GM18907 (cell line): ENCODE measurements at regions not wholly inside any gene's neighbourhood (a gene's known extent, or its start where the extent isn't known, plus 50 kb on each side); places are given as distances from the start of the nearest gene placed in this dataset.

Experiments used
- ATAC-seq: cut with Tn5 transposase; IDR thresholded peaks from one replicate; pipeline ENCODE4 v1.9.1; 2021; ENCODE audit warnings: mild to moderate bottlenecking, moderate library complexity; ENCODE audit not compliant: unreplicated experiment

DNA sequence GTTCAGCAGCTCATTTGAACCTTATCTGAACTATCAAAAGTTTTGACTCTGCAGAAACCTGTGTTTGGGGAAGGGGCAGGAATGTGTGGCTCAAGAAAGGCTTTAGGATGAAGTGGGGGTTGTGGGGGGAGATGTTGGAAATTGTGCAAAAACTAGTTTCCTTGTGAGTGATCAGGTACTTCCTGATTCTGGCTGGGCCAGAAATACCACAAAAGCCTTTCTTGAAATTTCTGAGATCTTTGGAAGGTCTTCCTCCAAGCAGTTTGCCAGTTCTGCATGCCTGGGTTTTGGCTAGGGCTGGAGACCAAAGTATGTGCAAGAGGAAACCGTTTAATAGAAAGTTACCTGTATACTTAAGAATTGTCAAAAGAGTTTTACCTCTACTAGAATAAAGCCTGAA, 116.6 kb downstream of the BMP2 start:
- no peak for ATAC-seq

GRCh38 chr20:6886065-6886729, 118.7 kb downstream of the BMP2 start:
- no peak for ATAC-seq

- ATAC-seq, result no peak
Observed at GRCh38 chr20:6887966-6888365, 120.5 kb downstream of the BMP2 start.

DNA sequence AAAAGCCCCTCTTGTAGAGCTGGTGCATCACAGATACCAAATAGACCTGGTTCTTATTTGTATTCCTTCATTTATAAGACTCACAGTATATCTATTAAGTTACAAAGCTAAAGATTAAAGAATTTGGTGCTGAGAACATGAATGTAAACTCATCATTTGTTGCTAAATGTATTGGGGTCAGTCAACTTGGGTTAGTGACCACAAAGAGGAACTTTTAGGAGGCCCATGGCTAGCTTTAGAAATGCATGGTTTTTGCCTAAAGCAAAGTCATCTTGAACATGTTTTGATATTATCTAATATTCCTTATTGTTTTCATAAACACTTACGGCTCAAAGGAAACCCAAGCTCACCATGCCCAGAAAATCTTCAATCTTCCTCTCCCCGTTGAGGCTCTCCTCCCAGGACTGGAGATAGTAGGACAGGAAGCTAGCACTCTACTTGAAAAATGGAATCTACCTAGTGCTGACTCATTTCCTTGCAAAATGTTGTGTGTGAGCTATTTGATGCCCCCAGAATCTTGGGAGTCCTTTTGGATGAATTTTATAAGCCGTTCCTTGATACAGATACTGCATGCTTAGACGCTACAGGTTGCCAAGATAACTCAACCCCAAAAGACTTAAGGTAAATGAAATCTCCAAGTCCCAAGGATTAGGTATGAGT, 121.4 kb downstream of the BMP2 start:
- ATAC-seq, result no peak

DNA sequence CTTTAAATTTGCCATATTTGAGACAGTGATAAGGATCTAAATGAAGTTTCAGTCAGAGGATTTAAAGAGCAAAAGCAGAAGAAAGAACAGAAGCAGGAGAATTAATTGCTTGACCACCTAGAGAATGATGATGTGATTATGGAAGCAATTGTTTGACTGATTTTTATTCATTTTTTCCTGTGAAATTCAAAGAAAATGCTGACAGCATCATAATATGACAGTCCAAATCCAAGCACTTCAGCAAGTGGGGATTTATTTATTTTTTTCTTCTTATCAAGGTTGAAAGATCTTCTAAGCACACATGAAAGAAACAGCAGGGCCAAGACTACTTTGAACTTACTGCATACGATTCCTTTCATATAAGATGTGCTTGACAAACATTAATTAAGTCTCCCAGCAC, 125.2 kb downstream of the BMP2 start:
- no peak for ATAC-seq

DNA sequence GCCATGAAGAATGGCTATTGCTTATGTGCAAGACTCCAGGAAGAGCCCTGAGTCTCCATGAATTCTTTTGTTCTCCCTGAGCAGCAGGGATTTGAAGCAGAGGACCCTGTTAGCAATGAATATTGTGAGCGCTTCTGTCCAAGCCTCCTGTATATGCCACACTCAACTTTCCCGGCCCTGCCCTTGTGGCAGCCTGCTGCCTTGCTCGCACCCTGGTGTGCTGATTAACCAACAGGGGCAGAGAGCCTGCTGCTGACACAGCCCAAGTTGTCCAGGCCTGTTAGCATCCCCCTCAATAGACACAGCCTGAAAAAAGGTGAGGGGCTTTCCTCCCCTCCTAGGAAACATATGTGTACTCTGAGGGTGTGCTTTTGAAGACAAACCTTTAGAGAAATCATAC, 131.4 kb downstream of the BMP2 start:
- no peak for ATAC-seq

GRCh38 chr20:6906871-6907270, 139.4 kb downstream of the BMP2 start:
- ATAC-seq, result no peak

- no peak for ATAC-seq
Observed at GRCh38 chr20:6908673-6909072, 141.2 kb downstream of the BMP2 start.

- no peak for ATAC-seq
Observed at GRCh38 chr20:6909608-6910007, 142.1 kb downstream of the BMP2 start.

DNA sequence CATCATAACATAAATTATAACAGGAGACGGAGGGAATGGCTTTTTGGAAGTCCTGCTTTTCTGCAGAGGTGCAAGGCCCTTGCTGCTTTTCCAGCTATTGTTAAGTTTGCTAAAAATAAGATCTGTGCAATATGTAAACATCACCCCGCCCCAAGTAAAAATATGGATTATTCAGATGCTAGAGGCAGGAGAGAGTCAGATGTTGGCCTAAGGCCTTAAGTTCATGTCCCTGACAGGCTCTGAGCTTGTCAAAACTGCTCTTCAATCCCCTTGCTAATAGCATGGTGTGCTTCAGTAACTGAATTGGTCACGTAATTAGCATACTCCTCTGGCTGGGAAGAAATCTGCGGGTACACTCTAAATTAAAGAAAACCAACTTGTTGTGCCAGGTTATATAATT, 147.5 kb downstream of the BMP2 start:
- no peak for ATAC-seq

DNA sequence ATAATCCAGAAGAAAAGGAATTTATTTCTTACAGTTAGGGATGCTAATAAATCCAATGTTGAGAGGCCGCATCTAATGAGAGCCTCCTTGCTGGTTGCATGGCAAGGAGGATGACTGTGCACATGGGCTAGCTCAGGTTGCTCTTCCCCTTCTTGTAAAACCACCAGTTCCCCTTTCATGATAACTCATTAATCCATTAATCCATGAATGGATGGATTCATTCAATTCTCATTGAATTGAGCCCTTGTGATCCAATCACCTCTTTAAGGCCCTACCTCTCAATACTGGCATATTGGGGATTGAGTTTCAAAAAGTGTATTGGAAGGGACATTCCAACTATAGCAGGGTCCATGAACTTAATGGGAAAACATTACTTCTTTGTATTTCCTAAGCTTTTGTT, 149.5 kb downstream of the BMP2 start:
- ATAC-seq, result no peak

DNA sequence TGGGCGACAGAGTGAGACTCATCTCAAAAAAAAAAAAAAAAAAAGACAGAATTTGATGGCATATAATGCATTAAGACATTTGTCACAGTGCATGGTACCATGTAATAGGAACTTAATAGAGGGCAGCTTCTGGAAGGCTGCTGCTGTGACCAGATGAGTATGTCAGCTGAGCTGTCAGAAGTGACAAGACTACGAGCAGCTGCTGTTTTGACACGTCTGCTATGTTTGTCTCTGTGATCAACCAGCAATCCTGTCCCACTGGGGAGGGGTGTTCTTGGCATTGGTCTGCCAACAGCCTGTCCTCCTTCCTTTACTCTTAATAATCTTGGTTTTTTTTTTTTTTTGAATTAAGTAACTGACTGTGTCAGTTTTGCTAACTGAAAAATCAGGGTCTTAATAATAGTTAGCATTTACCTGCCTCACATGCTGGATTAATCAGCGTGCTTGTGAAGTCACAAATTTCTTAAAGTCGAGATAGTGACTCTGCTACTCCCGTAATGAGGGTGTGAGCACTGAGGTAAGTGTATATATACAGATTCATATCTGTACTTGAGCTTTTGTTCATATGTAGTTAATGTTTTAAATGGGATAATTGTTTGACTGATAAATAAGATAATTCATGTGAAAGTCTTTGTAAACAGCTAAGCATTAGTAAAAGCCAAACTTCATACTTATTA, 152.4 kb downstream of the BMP2 start:
- no peak for ATAC-seq

- no peak for ATAC-seq
Observed at GRCh38 chr20:6920991-6921613, 153.6 kb downstream of the BMP2 start.

- ATAC-seq, result no peak
Observed at GRCh38 chr20:6921717-6922386, 154.4 kb downstream of the BMP2 start.

DNA sequence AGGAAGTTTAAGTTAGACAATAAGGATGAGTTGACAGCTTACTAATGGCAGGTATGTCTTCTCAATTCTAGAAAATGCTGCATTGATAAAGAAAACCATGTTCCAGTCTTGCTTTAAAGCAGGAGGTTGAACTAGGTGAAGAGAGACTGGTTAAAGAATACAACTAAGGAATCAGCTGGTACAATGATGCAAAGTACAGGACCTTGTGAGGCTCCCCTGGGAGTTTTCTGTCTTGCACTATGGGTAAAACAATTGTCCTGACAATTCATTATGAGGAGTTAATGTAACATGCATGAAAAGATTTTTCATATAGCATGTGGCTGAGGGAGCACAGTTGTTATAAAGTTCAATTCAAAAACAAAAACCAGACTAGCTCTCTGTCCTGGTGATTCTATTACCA, 157.2 kb downstream of the BMP2 start:
- no peak for ATAC-seq

GRCh38 chr20:6925744-6926278, 158.3 kb downstream of the BMP2 start:
- ATAC-seq, result no peak

GRCh38 chr20:6940048-6940447, 172.6 kb downstream of the BMP2 start:
- ATAC-seq, result no peak

- ATAC-seq, result no peak
Observed at GRCh38 chr20:6940876-6941275, 173.4 kb downstream of the BMP2 start.

GRCh38 chr20:6941571-6941970, 174.1 kb downstream of the BMP2 start:
- ATAC-seq, result no peak

DNA sequence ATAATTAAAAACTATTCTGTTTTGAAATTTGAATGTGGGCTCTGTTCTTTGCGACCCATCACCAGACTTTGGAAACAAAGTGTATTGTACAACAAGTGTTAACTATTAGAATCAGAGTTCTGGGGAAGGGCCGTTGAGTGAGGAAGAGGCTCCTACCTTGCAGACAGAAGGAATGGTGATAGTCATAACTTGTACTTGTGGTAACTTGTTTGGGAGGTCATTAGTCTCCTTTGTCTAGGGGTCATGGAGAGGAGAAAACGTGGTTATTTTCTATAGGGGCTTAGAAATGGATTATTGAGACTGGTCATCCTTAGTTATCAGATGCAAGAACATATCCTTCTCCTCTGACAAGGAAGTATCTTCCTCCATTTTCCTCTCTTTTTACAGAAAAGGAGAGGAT, 174.8 kb downstream of the BMP2 start:
- no peak for ATAC-seq

DNA sequence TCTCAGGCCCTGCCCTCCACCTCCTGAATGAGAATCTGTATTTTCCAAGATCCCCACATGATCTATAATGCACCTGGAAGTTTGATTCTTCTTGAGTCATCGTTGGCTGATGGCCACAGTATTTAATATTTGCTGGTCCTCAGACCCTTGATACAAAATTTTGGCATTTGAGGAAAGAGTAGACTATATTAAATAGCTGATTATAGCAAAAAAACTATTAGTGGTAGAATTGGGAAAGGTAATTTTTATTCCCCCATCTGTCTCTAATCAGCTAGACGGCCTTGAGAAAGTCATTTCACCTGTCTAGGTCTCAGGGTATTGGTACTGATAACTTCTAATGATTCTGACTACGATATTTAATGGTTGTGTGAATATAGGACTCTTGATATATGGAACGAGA, 176.8 kb downstream of the BMP2 start:
- ATAC-seq, result no peak
